H9 (cell line): ENCODE measurements at regions not wholly inside any gene's neighbourhood (a gene's known extent, or its start where the extent isn't known, plus 50 kb on each side); places are given as distances from the start of the nearest gene placed in this dataset.

Source experiments
- DNase-seq: peaks from one replicate; pipeline ENCODE4 v3.0.0-alpha.2; 2017
- H2AFZ ChIP-seq: one replicate; pipeline ENCODE4 v1.6.1; 2013; ENCODE audit warnings: mild to moderate bottlenecking, low read length, control low read depth, moderate library complexity
- H2AK5ac ChIP-seq: 2 replicates; pipeline ENCODE4 v1.6.1; 2013; ENCODE audit warnings: low read length, control low read depth, mixed read lengths; ENCODE audit not compliant: insufficient read length
- H2BK120ac ChIP-seq: one replicate; pipeline ENCODE4 v1.6.1; 2013; ENCODE audit warnings: low read depth, mild to moderate bottlenecking, low read length, control low read depth, inconsistent platforms; ENCODE audit not compliant: poor library complexity, severe bottlenecking
- H2BK12ac ChIP-seq: 2 replicates; pipeline ENCODE4 v1.6.1; 2013; ENCODE audit warnings: low read length, control low read depth, mixed read lengths, low read depth; ENCODE audit not compliant: insufficient read length
- H2BK15ac ChIP-seq: 2 replicates; pipeline ENCODE4 v1.6.1; 2013; ENCODE audit warnings: low read depth, low read length, control low read depth
- H2BK20ac ChIP-seq: one replicate; pipeline ENCODE4 v1.6.1; 2013; ENCODE audit warnings: low read depth, mild to moderate bottlenecking, low read length, control low read depth, inconsistent platforms; ENCODE audit not compliant: poor library complexity, severe bottlenecking
- H2BK5ac ChIP-seq: 2 replicates; pipeline ENCODE4 v1.6.1; 2013; ENCODE audit warnings: low read length, control low read depth, mixed read lengths; ENCODE audit not compliant: insufficient read length
- H3K14ac ChIP-seq: 2 replicates; pipeline ENCODE4 v1.6.1; 2013; ENCODE audit warnings: low read length, control low read depth; ENCODE audit not compliant: insufficient read depth
- H3K18ac ChIP-seq: 2 replicates; pipeline ENCODE4 v1.6.1; 2013; ENCODE audit warnings: low read depth, mild to moderate bottlenecking, mixed read lengths, low read length, control low read depth; ENCODE audit not compliant: insufficient read length
- H3K23ac ChIP-seq: 2 replicates; pipeline ENCODE4 v1.6.1; 2013; ENCODE audit warnings: low read length, control low read depth, mixed read lengths, low read depth; ENCODE audit not compliant: insufficient read length
- H3K23me2 ChIP-seq: 2 replicates; pipeline ENCODE4 v1.6.1; 2013; ENCODE audit warnings: low read depth, mild to moderate bottlenecking, mixed read lengths, low read length, control low read depth; ENCODE audit not compliant: insufficient read length, poor library complexity, severe bottlenecking
- H3K27ac ChIP-seq: 2 replicates; pipeline ENCODE4 v1.5.1; 2013; ENCODE audit warnings: low read length, control low read depth, mixed read lengths, low read depth; ENCODE audit not compliant: insufficient read length
- H3K27me3 ChIP-seq: 2 replicates; pipeline ENCODE4 v1.6.1; 2013; ENCODE audit warnings: low read length, control low read depth, inconsistent platforms; ENCODE audit not compliant: insufficient read depth
- H3K4ac ChIP-seq: 2 replicates; pipeline ENCODE4 v1.6.1; 2013; ENCODE audit warnings: low read depth, mild to moderate bottlenecking, control low read depth, inconsistent platforms, low read length, moderate library complexity
- H3K4me1 ChIP-seq: 2 replicates; pipeline ENCODE4 v1.6.1; 2013; ENCODE audit warnings: low read length, control low read depth, inconsistent platforms; ENCODE audit not compliant: insufficient read depth
- H3K4me2 ChIP-seq: 2 replicates; pipeline ENCODE4 v1.6.1; 2013; ENCODE audit warnings: low read length, control low read depth, mixed read lengths; ENCODE audit not compliant: insufficient read length, insufficient read depth
- H3K56ac ChIP-seq: 2 replicates; pipeline ENCODE4 v1.6.1; 2013; ENCODE audit warnings: low read depth, mild to moderate bottlenecking, mixed read lengths, low read length, control low read depth; ENCODE audit not compliant: insufficient read length
- H3K79me1 ChIP-seq: 2 replicates; pipeline ENCODE4 v1.6.1; 2013; ENCODE audit warnings: low read depth, mild to moderate bottlenecking, moderate library complexity, low read length, control low read depth, inconsistent platforms; ENCODE audit not compliant: insufficient read depth, poor library complexity, severe bottlenecking
- H3K79me2 ChIP-seq: 2 replicates; pipeline ENCODE4 v1.6.1; 2013; ENCODE audit warnings: low read length, control low read depth, inconsistent platforms; ENCODE audit not compliant: insufficient read depth
- H3K9ac ChIP-seq: 2 replicates; pipeline ENCODE4 v1.6.1; 2013; ENCODE audit warnings: low read length, control low read depth, mixed read lengths; ENCODE audit not compliant: insufficient read length; ENCODE audit errors: extremely low read depth
- H3K9me3 ChIP-seq: one replicate; pipeline ENCODE4 v1.6.1; 2013; ENCODE audit warnings: low read depth, low read length, inconsistent platforms; ENCODE audit not compliant: control insufficient read depth
- H3T11ph ChIP-seq: one replicate; pipeline ENCODE4 v1.6.1; 2013; ENCODE audit warnings: mild to moderate bottlenecking, low read length, control low read depth, inconsistent platforms
- H4K20me1 ChIP-seq: one replicate; pipeline ENCODE4 v1.6.1; 2013; ENCODE audit not compliant: control insufficient read depth, insufficient read length, insufficient read depth
- H4K5ac ChIP-seq: 2 replicates; pipeline ENCODE4 v1.6.1; 2013; ENCODE audit warnings: low read depth, mild to moderate bottlenecking, mixed read lengths, low read length, control low read depth; ENCODE audit not compliant: insufficient read length
- H4K8ac ChIP-seq: replicated peaks from 2 replicates; pipeline ENCODE4 v1.6.1; 2013; ENCODE audit warnings: low read length, control low read depth, mixed read lengths, low read depth; ENCODE audit not compliant: insufficient read length
- H4K91ac ChIP-seq: 2 replicates; pipeline ENCODE4 v1.6.1; 2013; ENCODE audit warnings: low read depth, mild to moderate bottlenecking, moderate library complexity, mixed read lengths, low read length, control low read depth; ENCODE audit not compliant: insufficient read length
- H3K27ac Mint-ChIP-seq, 3 experiments: 2 replicates in 2 of 3; 3 replicates in 1 of 3; pipeline ENCODE4 v1.8.0; 2020 to 2021; ENCODE audit warnings: mixed read lengths in 3 of 3, mild to moderate bottlenecking in 1 of 3, moderate library complexity in 1 of 3
- H3K27me3 Mint-ChIP-seq: 2 replicates; pipeline ENCODE4 v1.8.0; 2021; ENCODE audit warnings: low read depth, mild to moderate bottlenecking, moderate library complexity, mixed read lengths
- H3K36me3 Mint-ChIP-seq, 3 experiments: 2 replicates in 2 of 3; 3 replicates in 1 of 3; pipeline ENCODE4 v1.8.0; 2020 to 2021; ENCODE audit warnings: low read depth in 3 of 3, mixed read lengths in 3 of 3; ENCODE audit not compliant: insufficient read depth in 1 of 3
- H3K4me1 Mint-ChIP-seq, 2 experiments: 2 replicates each; pipeline ENCODE4 v1.8.0; 2020; ENCODE audit warnings: mixed read lengths in 2 of 2
- H3K4me3 Mint-ChIP-seq, 2 experiments: 2 replicates in 1 of 2; 3 replicates in 1 of 2; pipeline ENCODE4 v1.8.0; 2020 to 2021; ENCODE audit warnings: mild to moderate bottlenecking in 2 of 2, mixed read lengths in 2 of 2, moderate library complexity in 1 of 2
- H3K9me3 Mint-ChIP-seq, 2 experiments: 2 replicates in 1 of 2; 3 replicates in 1 of 2; pipeline ENCODE4 v1.8.0; 2020; ENCODE audit warnings: mild to moderate bottlenecking in 2 of 2, mixed read lengths in 2 of 2, moderate library complexity in 1 of 2
- CTCF ChIP-seq: fragments of 200-600 bp; sonication (generic); conservative IDR thresholded peaks from 3 replicates; pipeline ENCODE4 v1.8.0; 2021; ENCODE audit warnings: antibody characterized with exemption, mild to moderate bottlenecking
- WGBS: extraction: QIAGEN DNeasy Blood & Tissue Kit; methylation state at CpG from one replicate; pipeline ENCODE4 v1.1.7; 2013; ENCODE audit warnings: missing lambda C conversion rate, low lambda C conversion rate, mixed read lengths; ENCODE audit not compliant: insufficient read length; ENCODE audit errors: extremely low coverage; 5-methylcytosine and 5-hydroxymethylcytosine counted together

GRCh38 chr15:95996494-95996893 is 334.0 kb upstream of the NR2F2 start:
- no peaks in the 10 kb centered on the region for H3K36me3 Mint-ChIP-seq
- DNase-seq = no peak
- Histone ChIP-seq H3K4ac (no peak overlapping the region), H4K91ac (no peak overlapping the region), H3K79me2 (no peaks in the 10 kb centered on the region), H3K9me3 (no peaks in the 10 kb centered on the region), H3K18ac (no peak overlapping the region), H4K20me1 (no peaks in the 10 kb centered on the region), H3K9ac (no peak overlapping the region), H3T11ph (no peak overlapping the region), H3K27ac (no peak overlapping the region), H3K23me2 (no peaks in the 10 kb centered on the region), H2BK15ac (no peak overlapping the region), H2BK5ac (no peak overlapping the region), H3K23ac (no peak overlapping the region), H4K8ac (no peak overlapping the region), H3K14ac (no peak overlapping the region), H4K5ac (no peak overlapping the region), H2AFZ (no peak overlapping the region), H2BK12ac (no peak overlapping the region), H2AK5ac (no peak overlapping the region), H2BK120ac (no peak overlapping the region), H3K56ac (no peak overlapping the region), H3K4me1 (no peaks in the 10 kb centered on the region), H3K79me1 (no peaks in the 10 kb centered on the region), H2BK20ac (no peak overlapping the region), H3K4me2 (no peak overlapping the region), H3K27me3 (no peaks in the 10 kb centered on the region)
- H3K4me3 Mint-ChIP-seq = no peak overlapping the region
- TF ChIP-seq CTCF = no peak
- H3K9me3 Mint-ChIP-seq = no peaks in the 10 kb centered on the region; a peak in 1 of 5 replicates
- peaks cover 6 to 8% of the 10 kb centered on the region in 2 experiments; a peak in 2 of 4 replicates for H3K4me1 Mint-ChIP-seq
- WGBS = no CpG with 5 or more reads among the region's 4 CpGs
- peaks cover 1% of the 10 kb centered on the region for H3K27me3 Mint-ChIP-seq
- no peak overlapping the region for H3K27ac Mint-ChIP-seq
